Neural progenitor cell (in vitro differentiated cells): ENCODE measurements at regions not wholly inside any gene's neighbourhood (a gene's known extent, or its start where the extent isn't known, plus 50 kb on each side); places are given as distances from the start of the nearest gene placed in this dataset.

Experiments
- DNase-seq: peaks from one replicate; pipeline ENCODE4 v3.0.0-alpha.2; 2016; ENCODE audit warnings: low spot score
- H2AFZ ChIP-seq: fragments of 200-600 bp; sonication (generic); replicated peaks from 2 replicates; pipeline ENCODE4 v1.6.1; 2016; ENCODE audit warnings: antibody characterized with exemption
- H3F3A ChIP-seq: fragments of 200-600 bp; sonication (generic); 2 replicates; pipeline ENCODE4 v1.6.1; 2016; ENCODE audit warnings: antibody characterized with exemption, low read depth
- H3K27ac ChIP-seq: fragments of 200-600 bp; sonication (generic); 2 replicates; pipeline ENCODE4 v1.5.1; 2016; ENCODE audit warnings: mild to moderate bottlenecking
- H3K27me3 ChIP-seq: fragments of 200-600 bp; sonication (generic); 2 replicates; pipeline ENCODE4 v1.6.1; 2016; ENCODE audit warnings: mild to moderate bottlenecking, moderate library complexity
- H3K36me3 ChIP-seq: fragments of 200-600 bp; sonication (generic); 2 replicates; pipeline ENCODE4 v1.5.1; 2016
- H3K4me1 ChIP-seq: fragments of 200-600 bp; sonication (generic); 2 replicates; pipeline ENCODE4 v1.6.1; 2016; ENCODE audit warnings: mixed run types
- H3K4me2 ChIP-seq: fragments of 200-600 bp; sonication (generic); 2 replicates; pipeline ENCODE4 v1.6.1; 2016
- H3K4me3 ChIP-seq: fragments of 200-600 bp; sonication (generic); 2 replicates; pipeline ENCODE4 v1.5.1; 2016
- H3K79me2 ChIP-seq: fragments of 200-600 bp; sonication (generic); 2 replicates; pipeline ENCODE4 v1.6.1; 2016; ENCODE audit warnings: low read depth
- H3K9ac ChIP-seq: fragments of 200-600 bp; sonication (generic); 2 replicates; pipeline ENCODE4 v1.6.1; 2016
- H3K9me3 ChIP-seq: fragments of 200-600 bp; sonication (generic); 2 replicates; pipeline ENCODE4 v1.5.1; 2016; ENCODE audit warnings: low read depth
- H4K20me1 ChIP-seq: fragments of 200-600 bp; sonication (generic); 2 replicates; pipeline ENCODE4 v1.6.1; 2016; ENCODE audit warnings: low read depth
- H3K27ac Mint-ChIP-seq: 3 replicates; pipeline ENCODE4 v1.8.0; 2021; ENCODE audit warnings: mixed read lengths
- H3K27me3 Mint-ChIP-seq: 2 replicates; pipeline ENCODE4 v1.8.0; 2022; ENCODE audit warnings: low read depth, mild to moderate bottlenecking, inconsistent platforms, moderate library complexity, mixed read lengths; ENCODE audit not compliant: insufficient read depth
- H3K36me3 Mint-ChIP-seq: 3 replicates; pipeline ENCODE4 v1.8.0; 2021; ENCODE audit warnings: mixed read lengths
- H3K4me1 Mint-ChIP-seq: 3 replicates; pipeline ENCODE4 v1.8.0; 2021; ENCODE audit warnings: mixed read lengths
- H3K4me3 Mint-ChIP-seq: 3 replicates; pipeline ENCODE4 v1.8.0; 2021; ENCODE audit warnings: mild to moderate bottlenecking, moderate library complexity, mixed read lengths
- H3K9me3 Mint-ChIP-seq: 3 replicates; pipeline ENCODE4 v1.8.0; 2020; ENCODE audit warnings: mixed read lengths
- EZH2 ChIP-seq: fragments of 200-600 bp; sonication (generic); IDR thresholded peaks from 2 replicates; pipeline ENCODE4 v1.6.1; 2017; ENCODE audit warnings: antibody characterized with exemption, mild to moderate bottlenecking, moderate library complexity
- EZH2phosphoT487 ChIP-seq: fragments of 200-600 bp; sonication (generic); IDR thresholded peaks from 2 replicates; pipeline ENCODE4 v1.6.1; 2017; ENCODE audit warnings: antibody characterized with exemption
- TF ChIP-seq, protein P1 (sequence below): fragments of 200-600 bp; sonication (generic); IDR thresholded peaks from 2 replicates; pipeline ENCODE4 v1.5.1; 2017; ENCODE audit warnings: antibody characterized with exemption, mild to moderate bottlenecking

DNA sequence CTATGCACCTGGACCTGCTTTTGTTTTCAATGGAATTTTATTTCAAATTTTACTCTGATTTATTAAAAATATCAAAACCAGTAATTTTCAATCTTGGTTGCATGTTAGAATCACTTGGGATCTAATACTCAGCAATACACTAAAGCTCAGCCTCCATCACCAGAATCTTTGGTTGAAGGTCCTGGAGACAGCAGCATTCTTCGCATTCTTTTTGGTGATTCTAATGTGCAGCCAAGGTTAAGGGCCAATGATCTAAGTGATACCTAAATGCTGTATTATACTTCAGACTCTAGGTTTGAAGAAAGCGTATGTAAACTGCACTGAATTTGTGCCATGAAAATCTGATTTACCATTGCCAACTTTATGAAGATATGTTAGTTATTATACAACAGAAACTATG, 493.1 kb downstream of the XIRP2 start:
- H3K4me1 Mint-ChIP-seq, result no peaks in the 10 kb centered on the region
- H3K36me3 Mint-ChIP-seq, result peaks cover 3% of the 10 kb centered on the region
- no peak for DNase-seq
- no peak overlapping the region for H3K27ac ChIP-seq
- no peaks in the 10 kb centered on the region for H4K20me1 ChIP-seq
- H2AFZ ChIP-seq, result no peak overlapping the region
- no peak overlapping the region for H3K4me3 ChIP-seq
- H3K27ac Mint-ChIP-seq, result no peak overlapping the region
- H3K9ac ChIP-seq, result no peak overlapping the region
- TF ChIP-seq EZH2 (no peak), EZH2phosphoT487 (no peak)
- TF ChIP-seq, protein P1, sequence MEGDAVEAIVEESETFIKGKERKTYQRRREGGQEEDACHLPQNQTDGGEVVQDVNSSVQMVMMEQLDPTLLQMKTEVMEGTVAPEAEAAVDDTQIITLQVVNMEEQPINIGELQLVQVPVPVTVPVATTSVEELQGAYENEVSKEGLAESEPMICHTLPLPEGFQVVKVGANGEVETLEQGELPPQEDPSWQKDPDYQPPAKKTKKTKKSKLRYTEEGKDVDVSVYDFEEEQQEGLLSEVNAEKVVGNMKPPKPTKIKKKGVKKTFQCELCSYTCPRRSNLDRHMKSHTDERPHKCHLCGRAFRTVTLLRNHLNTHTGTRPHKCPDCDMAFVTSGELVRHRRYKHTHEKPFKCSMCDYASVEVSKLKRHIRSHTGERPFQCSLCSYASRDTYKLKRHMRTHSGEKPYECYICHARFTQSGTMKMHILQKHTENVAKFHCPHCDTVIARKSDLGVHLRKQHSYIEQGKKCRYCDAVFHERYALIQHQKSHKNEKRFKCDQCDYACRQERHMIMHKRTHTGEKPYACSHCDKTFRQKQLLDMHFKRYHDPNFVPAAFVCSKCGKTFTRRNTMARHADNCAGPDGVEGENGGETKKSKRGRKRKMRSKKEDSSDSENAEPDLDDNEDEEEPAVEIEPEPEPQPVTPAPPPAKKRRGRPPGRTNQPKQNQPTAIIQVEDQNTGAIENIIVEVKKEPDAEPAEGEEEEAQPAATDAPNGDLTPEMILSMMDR, result no peak
- H3K9me3 ChIP-seq, result no peaks in the 10 kb centered on the region
- H3K4me2 ChIP-seq, result no peak overlapping the region
- H3K27me3 Mint-ChIP-seq, result peaks cover 2% of the 10 kb centered on the region
- H3K4me1 ChIP-seq, result peaks cover 27% of the 10 kb centered on the region
- no peak overlapping the region for H3K4me3 Mint-ChIP-seq
- peaks cover 14% of the 10 kb centered on the region for H3K9me3 Mint-ChIP-seq
- H3F3A ChIP-seq, result peaks cover 14% of the 10 kb centered on the region
- no peaks in the 10 kb centered on the region for H3K79me2 ChIP-seq
- no peaks in the 10 kb centered on the region for H3K27me3 ChIP-seq
- no peaks in the 10 kb centered on the region for H3K36me3 ChIP-seq

DNA sequence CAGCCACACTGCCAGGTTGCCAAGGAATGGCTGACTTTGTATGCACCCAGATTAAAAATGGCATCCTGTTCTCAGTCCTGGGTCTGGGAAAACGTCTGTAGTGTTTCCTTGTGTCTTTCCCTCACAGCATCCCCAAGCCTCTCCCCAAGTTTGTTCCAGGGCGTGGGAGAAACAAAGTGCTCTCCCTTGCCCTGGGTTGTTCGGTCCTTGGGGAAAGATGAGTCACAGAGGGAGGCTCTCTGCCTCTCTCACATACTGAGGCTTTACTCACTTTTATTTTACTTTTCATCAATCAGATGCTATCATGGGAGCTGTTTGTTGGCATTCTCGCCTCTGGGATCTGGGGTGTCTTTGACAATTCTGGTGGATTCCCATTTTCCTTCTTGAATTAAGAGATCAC, 492.3 kb downstream of the XIRP2 start:
- Histone ChIP-seq H3K27me3 (no peaks in the 10 kb centered on the region), H4K20me1 (no peaks in the 10 kb centered on the region), H2AFZ (no peak overlapping the region), H3K9ac (no peak overlapping the region), H3K4me3 (no peak overlapping the region), H3K27ac (no peak overlapping the region), H3K9me3 (no peaks in the 10 kb centered on the region), H3K4me2 (no peak overlapping the region), H3K4me1 (peaks cover 19% of the 10 kb centered on the region), H3K36me3 (no peaks in the 10 kb centered on the region), H3F3A (peaks cover 6% of the 10 kb centered on the region), H3K79me2 (no peaks in the 10 kb centered on the region)
- no peak overlapping the region for H3K27ac Mint-ChIP-seq
- no peak overlapping the region for H3K4me3 Mint-ChIP-seq
- H3K27me3 Mint-ChIP-seq, result peaks cover 2% of the 10 kb centered on the region
- H3K36me3 Mint-ChIP-seq, result peaks cover 3% of the 10 kb centered on the region
- peaks cover 17% of the 10 kb centered on the region for H3K9me3 Mint-ChIP-seq
- no peak for DNase-seq
- TF ChIP-seq EZH2phosphoT487 (no peak), EZH2 (no peak)
- TF ChIP-seq, protein P1, result no peak
- H3K4me1 Mint-ChIP-seq, result no peaks in the 10 kb centered on the region

DNA sequence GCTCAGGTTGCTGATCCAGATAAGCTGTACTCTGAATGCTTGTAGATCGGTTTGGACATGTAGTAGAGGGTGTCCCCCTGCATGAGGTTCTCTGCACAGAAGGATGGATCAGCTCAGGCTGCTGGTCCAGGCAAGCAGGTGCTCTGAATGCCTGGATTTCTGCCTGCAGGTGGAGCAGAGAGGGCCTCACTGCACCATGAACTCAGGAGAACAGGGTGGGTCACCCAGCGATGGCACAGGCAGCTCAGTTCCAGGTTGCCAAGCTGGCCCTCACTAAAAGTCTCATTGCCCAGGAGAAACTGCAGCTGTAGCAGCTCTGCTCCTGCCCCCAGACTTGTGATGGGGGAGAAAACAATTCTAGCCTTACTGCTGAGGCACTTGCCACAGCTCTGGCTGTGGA, 491.8 kb downstream of the XIRP2 start:
- Histone ChIP-seq H3K4me3 (no peak overlapping the region), H3K4me1 (peaks cover 14% of the 10 kb centered on the region), H3K9me3 (no peaks in the 10 kb centered on the region), H3K9ac (no peak overlapping the region), H3K4me2 (no peak overlapping the region), H2AFZ (no peak overlapping the region), H3K27me3 (no peaks in the 10 kb centered on the region), H4K20me1 (no peaks in the 10 kb centered on the region), H3K79me2 (no peaks in the 10 kb centered on the region), H3F3A (peaks cover 1% of the 10 kb centered on the region), H3K36me3 (no peaks in the 10 kb centered on the region), H3K27ac (no peak overlapping the region)
- DNase-seq, result no peak
- Mint-ChIP-seq H3K27me3 (peaks cover 2% of the 10 kb centered on the region), H3K27ac (no peak overlapping the region), H3K36me3 (peaks cover 3% of the 10 kb centered on the region), H3K9me3 (peaks cover 19% of the 10 kb centered on the region), H3K4me1 (no peaks in the 10 kb centered on the region), H3K4me3 (no peak overlapping the region)
- TF ChIP-seq EZH2phosphoT487 (no peak), EZH2 (no peak)
- TF ChIP-seq, protein P1, result no peak

DNA sequence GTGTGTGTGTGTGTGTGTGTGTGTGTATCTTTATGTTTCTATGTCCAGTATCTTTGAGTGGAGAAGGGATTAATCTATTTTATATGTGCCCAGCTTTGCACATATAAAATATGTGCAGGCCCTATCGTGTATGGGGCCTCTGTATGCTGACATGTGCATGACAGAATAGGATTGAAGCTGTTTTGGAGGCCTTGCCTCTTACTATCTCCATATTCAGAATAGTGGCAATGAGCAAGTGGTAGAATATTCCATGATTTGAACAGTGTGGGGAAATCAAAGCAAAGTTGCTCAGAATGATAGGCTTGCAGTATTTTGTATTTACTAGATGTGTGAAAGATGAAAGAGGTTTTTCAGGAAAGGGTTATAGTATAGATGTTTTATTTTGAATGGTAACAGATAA, 480.8 kb downstream of the XIRP2 start:
- DNase-seq, result no peak
- H4K20me1 ChIP-seq, result no peaks in the 10 kb centered on the region
- H3K9ac ChIP-seq, result no peak overlapping the region
- H2AFZ ChIP-seq, result no peak overlapping the region
- no peaks in the 10 kb centered on the region for H3K79me2 ChIP-seq
- Mint-ChIP-seq H3K27ac (no peak overlapping the region), H3K36me3 (peaks cover 4% of the 10 kb centered on the region), H3K27me3 (no peaks in the 10 kb centered on the region), H3K9me3 (no peaks in the 10 kb centered on the region), H3K4me1 (no peaks in the 10 kb centered on the region), H3K4me3 (no peak overlapping the region)
- no peaks in the 10 kb centered on the region for H3F3A ChIP-seq
- H3K27ac ChIP-seq, result no peak overlapping the region
- no peak overlapping the region for H3K4me2 ChIP-seq
- H3K27me3 ChIP-seq, result no peaks in the 10 kb centered on the region
- no peaks in the 10 kb centered on the region for H3K36me3 ChIP-seq
- TF ChIP-seq EZH2phosphoT487 (no peak), EZH2 (no peak)
- TF ChIP-seq, protein P1, result no peak
- no peak overlapping the region for H3K4me3 ChIP-seq
- no peaks in the 10 kb centered on the region for H3K9me3 ChIP-seq
- no peaks in the 10 kb centered on the region for H3K4me1 ChIP-seq
